HuH-7.5 (cell line): ENCODE measurements at regions not wholly inside any gene's neighbourhood (a gene's known extent, or its start where the extent isn't known, plus 50 kb on each side); places are given as distances from the start of the nearest gene placed in this dataset.

Experiments
- DNase-seq: peaks from one replicate; pipeline ENCODE4 v3.0.0; 2011; ENCODE audit warnings: low spot score

- DNase-seq: no peak
Measured at GRCh38 chr12:67909681-67910080, 79.6 kb upstream of the IFNG-AS1 start.

GRCh38 chr12:67910360-67911274 lies 78.6 kb upstream of the IFNG-AS1 start:
- no peak for DNase-seq

DNA sequence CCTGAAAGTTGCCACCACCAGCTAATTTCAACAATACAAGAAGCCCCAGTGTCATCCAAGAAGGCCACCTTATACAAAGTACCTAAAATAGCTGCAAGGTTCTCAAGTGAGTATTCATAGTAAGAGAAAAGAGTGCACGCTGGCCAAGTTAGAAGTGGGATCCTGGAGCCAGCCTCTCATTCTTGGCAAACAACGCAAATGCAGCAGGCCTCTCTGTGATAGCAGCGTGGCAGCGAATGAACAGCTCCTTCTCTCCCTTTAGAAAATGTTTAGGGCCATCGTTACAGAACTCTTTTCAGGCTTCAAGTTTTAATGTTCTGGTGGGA lies 78.0 kb upstream of the IFNG-AS1 start:
- no peak for DNase-seq

- no peak for DNase-seq
Measured at GRCh38 chr12:67911789-67912188, 77.5 kb upstream of the IFNG-AS1 start.

DNA sequence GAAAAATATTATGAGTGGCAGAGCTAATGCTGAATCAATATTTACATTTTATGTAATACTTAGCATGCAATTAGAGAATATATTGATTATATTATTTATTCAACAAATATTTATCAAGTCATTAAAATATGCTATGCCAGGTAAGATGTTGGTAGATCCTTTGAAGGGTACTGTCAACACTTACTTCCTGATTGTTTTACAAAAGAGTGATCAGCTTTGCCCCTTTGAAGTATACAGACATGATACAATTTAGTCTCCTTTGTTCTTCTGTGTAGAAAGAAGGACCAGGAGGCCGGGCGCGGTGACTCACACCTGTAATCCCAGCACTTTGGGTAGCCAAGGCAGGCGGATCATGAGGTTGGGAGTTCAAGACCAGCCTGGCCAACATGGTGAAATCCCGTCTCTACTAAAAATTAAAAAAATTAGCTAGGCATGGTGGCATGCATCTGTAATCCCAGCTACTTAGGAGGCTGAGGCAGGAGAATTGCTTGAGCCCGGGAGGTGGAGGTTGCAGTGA lies 73.9 kb upstream of the IFNG-AS1 start:
- DNase-seq: no peak

DNA sequence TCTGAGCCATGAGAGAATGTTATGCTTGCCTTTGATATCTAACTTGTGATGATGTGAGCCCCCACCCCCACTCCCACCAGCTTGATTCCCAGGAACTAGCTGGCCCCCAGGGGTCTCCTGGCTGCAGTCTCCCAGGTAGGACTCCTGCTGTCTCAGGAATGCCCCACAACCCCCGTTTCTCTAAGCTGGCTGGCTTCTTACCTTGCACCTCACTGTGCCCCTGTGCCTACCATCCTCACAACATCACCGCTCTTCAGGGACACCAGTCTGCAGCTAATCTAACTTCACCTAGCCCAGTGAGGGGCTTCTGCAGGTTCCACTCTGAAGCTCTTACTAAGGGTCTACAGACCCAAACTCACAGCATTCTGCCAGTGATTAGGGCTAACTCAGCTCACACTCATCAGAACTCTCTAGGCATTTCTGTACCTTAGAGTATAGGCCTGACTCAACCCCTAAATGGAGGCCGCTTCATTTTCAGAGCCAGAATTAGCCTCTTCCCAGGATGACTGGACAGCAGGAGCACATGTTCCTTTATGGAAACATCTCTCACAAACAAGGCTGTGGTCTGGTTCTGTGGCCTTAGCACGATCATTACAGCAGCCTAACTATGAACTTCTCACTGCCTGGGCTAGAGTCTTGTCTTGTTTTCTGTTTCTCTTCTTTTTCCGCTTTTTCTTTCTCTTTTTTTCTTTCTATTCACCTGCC lies 72.8 kb upstream of the IFNG-AS1 start:
- no peak for DNase-seq

DNA sequence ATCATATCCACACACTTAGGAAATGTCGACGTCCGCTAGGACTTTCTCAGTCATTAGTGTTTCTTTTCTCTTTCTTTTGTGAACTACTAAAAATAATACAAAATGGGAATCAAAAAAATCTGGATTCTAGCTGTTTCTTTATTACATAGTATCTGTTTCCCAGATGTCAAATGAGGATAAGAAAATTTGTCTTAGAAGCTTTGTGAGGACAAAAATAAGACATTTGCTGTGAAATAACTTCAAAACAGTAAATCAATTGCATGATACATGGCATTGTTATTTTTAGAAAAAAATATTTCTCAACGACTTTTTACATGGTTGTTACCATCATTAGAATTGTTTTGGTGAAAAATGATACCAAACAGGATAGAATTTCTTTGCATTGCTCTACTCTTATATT lies 71.4 kb upstream of the IFNG-AS1 start:
- DNase-seq: no peak

- DNase-seq: no peak
Measured at GRCh38 chr12:67918441-67918840, 70.8 kb upstream of the IFNG-AS1 start.

DNA sequence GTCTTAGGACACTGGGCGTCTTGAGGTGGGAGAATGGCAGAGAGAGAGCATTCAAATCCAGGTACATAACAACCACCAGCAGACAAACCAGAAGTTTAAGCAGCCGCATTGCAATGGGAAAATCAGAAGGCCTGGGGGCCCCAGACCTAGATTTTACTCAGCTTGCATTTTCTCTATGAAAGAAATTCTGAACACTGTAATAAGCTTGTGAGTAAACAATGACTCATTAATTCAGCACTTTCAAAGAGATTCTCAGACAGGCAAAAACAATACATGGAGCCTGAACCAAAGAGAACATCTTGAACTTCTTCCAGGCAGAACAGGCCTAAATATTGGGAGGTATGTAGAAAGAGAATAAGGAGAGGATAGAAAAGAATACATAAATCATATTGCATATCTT lies 69.8 kb upstream of the IFNG-AS1 start:
- no peak for DNase-seq

- no peak for DNase-seq
Measured at GRCh38 chr12:67920413-67920812, 68.8 kb upstream of the IFNG-AS1 start.

GRCh38 chr12:67921286-67921685 lies 68.0 kb upstream of the IFNG-AS1 start:
- no peak for DNase-seq

- DNase-seq: no peak
Measured at GRCh38 chr12:67922245-67922644, 67.0 kb upstream of the IFNG-AS1 start.

DNA sequence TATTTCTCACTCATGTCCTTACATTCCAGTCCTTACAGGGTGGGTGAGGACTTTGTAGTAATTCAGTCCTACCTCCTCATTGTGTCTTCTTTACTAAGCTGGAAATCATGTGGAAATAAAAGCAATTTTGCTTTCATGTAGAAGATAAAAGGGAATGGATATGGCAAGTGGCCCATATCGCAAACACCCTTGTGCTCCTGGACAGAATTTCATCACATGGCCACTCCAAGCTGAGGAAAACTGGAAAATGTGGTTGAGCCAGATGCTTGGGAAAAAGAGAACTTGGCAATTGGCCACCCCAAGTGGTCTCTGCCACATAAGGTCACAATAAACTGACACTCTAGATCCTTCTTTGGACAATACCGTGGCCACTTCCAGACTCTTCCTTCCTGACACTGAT lies 64.2 kb upstream of the IFNG-AS1 start:
- DNase-seq: no peak

GRCh38 chr12:67925552-67925951 lies 63.7 kb upstream of the IFNG-AS1 start:
- DNase-seq: no peak

- no peak for DNase-seq
Measured at GRCh38 chr12:67926063-67926462, 63.2 kb upstream of the IFNG-AS1 start.

GRCh38 chr12:67927324-67927723 lies 61.9 kb upstream of the IFNG-AS1 start:
- no peak for DNase-seq

DNA sequence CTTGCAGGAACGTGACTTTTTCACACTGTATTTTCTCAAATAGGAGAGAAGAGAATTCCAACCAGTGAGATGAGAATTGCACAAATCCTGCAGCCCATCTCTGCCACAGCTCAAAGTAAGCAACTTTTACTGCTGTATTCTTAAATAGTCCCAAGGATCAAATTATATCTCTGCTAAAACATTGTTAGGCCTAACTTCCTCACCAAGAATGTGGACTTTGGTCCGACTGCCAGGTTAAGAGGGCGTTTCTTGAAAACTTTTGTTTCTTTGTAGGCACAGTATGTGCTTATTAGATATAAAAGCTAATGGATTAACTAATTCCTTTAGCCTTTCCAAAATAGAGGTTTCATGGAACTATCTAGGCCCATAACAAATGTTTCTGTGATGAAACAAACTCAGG lies 61.4 kb upstream of the IFNG-AS1 start:
- DNase-seq: no peak

GRCh38 chr12:67928621-67929383 lies 60.4 kb upstream of the IFNG-AS1 start:
- no peak for DNase-seq

- DNase-seq: no peak
Measured at GRCh38 chr12:67929384-67929772, 59.9 kb upstream of the IFNG-AS1 start.

DNA sequence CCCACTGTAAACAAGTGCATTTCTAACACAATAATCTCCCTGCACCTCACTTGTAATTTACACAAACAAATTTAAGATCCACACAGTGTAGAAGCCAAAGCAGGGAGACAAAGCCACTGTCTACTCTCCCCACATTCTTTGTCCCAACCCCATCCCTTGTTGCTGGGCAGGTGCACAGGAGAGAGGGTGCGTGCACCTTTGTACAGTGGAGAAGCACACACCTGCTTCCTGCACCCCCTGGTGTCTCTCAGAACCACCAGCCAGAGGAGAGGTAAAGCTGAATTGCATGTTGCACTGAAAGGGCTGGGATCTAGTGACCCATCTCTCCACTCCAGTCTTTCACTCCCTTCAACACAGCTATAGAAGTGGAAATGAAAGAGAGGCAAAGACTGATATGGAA lies 51.4 kb upstream of the IFNG-AS1 start:
- DNase-seq: no peak
